HepG2 (cell line): ENCODE measurements at regions not wholly inside any gene's neighbourhood (a gene's known extent, or its start where the extent isn't known, plus 50 kb on each side); places are given as distances from the start of the nearest gene placed in this dataset.

Experiments used
- ATAC-seq: fragments of 200-7000 bp; cut with Tn5 transposase; 3 replicates; pipeline ENCODE4 v1.9.1; 2020; ENCODE audit warnings: mild to moderate bottlenecking, moderate library complexity
- BruUV-seq: library from RNA; stranded (reverse); fragments of 400-500 nt; replicated peaks from 2 replicates; lab custom pipeline; 2021; lab: Mats Ljungman, UMichigan
- CTCF ChIA-PET: fragments of 300-600 bp; formaldehyde crosslinking; extraction: SDS; loops from one replicate; lab custom pipeline; 2021; ENCODE audit warnings: low total read pairs, inconsistent platforms, low intra/inter-chr PET ratio; lab: Yijun Ruan, JAX
- POLR2A ChIA-PET: fragments of 350-600 bp; sonication (Branson Sonifier 250); formaldehyde crosslinking; loops from one replicate; lab custom pipeline; 2020; ENCODE audit warnings: antibody characterized with exemption, inconsistent platforms; lab: Yijun Ruan, JAX
- DNase-seq: peaks from one replicate; pipeline ENCODE4 v3.0.0-alpha.2; 2015; ENCODE audit warnings: low spot score
- FAIRE-seq: peaks from 3 replicates; lab custom pipeline; 2011; peaks lifted over from hg19 to GRCh38; lab: Jason Lieb, UNC
- H2AFZ ChIP-seq: one replicate; pipeline ENCODE4 v1.6.1; 2011; ENCODE audit warnings: low read length, inconsistent platforms
- H3K27ac ChIP-seq: fragments of 300-600 bp; 3 replicates; pipeline ENCODE4 v1.8.0; 2011; ENCODE audit warnings: mixed run types, mild to moderate bottlenecking, mixed read lengths, low read length, inconsistent platforms; ENCODE audit not compliant: insufficient read depth; ENCODE audit errors: extremely low read length
- H3K27me3 ChIP-seq, 2 experiments: fragments of 200-600 bp in 1 of 2; 2 replicates in 1 of 2; 3 replicates in 1 of 2; pipeline versions ENCODE4 v1.6.0 to v1.8.0; 2011; ENCODE audit warnings: low read length in 2 of 2, mild to moderate bottlenecking in 2 of 2, moderate library complexity in 2 of 2, inconsistent platforms in 1 of 2; ENCODE audit not compliant: insufficient read depth in 2 of 2, control insufficient read depth in 1 of 2
- H3K36me3 ChIP-seq, 2 experiments: fragments of 200-600 bp in 1 of 2; replicated peaks in 1 of 2; 2 replicates in 1 of 2; 3 replicates in 1 of 2; pipeline versions ENCODE4 v1.5.1 to v1.8.0; 2011; ENCODE audit warnings: low read length in 2 of 2, inconsistent platforms in 1 of 2; ENCODE audit not compliant: insufficient read depth in 2 of 2, control insufficient read depth in 1 of 2
- H3K4me1 ChIP-seq: 2 replicates; pipeline ENCODE4 v1.5.1; 2012; ENCODE audit warnings: low read length, inconsistent platforms; ENCODE audit not compliant: insufficient read depth
- H3K4me2 ChIP-seq: 2 replicates; pipeline ENCODE4 v1.6.0; 2011; ENCODE audit warnings: low read depth, low read length, inconsistent platforms
- H3K4me3 ChIP-seq, 3 experiments: fragments of 200-600 bp in 1 of 3; sonication (generic), shearing (Covaris generic) in 1 of 3; replicated peaks in 1 of 3; 2 replicates each; pipeline ENCODE4 v1.5.1; 2011 to 2016; ENCODE audit warnings: low read length in 3 of 3, inconsistent platforms in 2 of 3, low read depth in 2 of 3, mild to moderate bottlenecking in 2 of 3, control low read depth in 1 of 3, mixed read lengths in 1 of 3; ENCODE audit not compliant: insufficient read depth in 1 of 3
- H3K79me2 ChIP-seq: one replicate; pipeline ENCODE4 v1.6.1; 2011; ENCODE audit warnings: low read length, inconsistent platforms; ENCODE audit not compliant: insufficient read depth
- H3K9ac ChIP-seq: 2 replicates; pipeline ENCODE4 v1.6.0; 2011; ENCODE audit warnings: mild to moderate bottlenecking, low read depth, low read length, inconsistent platforms; ENCODE audit not compliant: insufficient read depth
- H3K9me3 ChIP-seq: 2 replicates; pipeline ENCODE4 v1.5.1; 2012; ENCODE audit warnings: mild to moderate bottlenecking, low read length
- H4K20me1 ChIP-seq: 2 replicates; pipeline ENCODE4 v1.6.0; 2011; ENCODE audit warnings: inconsistent platforms, mild to moderate bottlenecking, low read length, moderate library complexity; ENCODE audit not compliant: insufficient read depth
- CAMTA2 ChIP-seq: sonication (generic); formaldehyde crosslinking; IDR thresholded peaks from 2 replicates; pipeline ENCODE4 v1.4.0; 2020; ENCODE audit warnings: mild to moderate bottlenecking, missing genetic modification reagents, borderline replicate concordance
- CBX5 ChIP-seq: sonication (generic); formaldehyde crosslinking; IDR thresholded peaks from 2 replicates; pipeline ENCODE4 v1.4.0; 2020; ENCODE audit warnings: missing genetic modification reagents, borderline replicate concordance
- CHCHD3 ChIP-seq: sonication (generic); formaldehyde crosslinking; IDR thresholded peaks from 2 replicates; pipeline ENCODE4 v1.8.0; 2022; ENCODE audit warnings: mild to moderate bottlenecking, missing genetic modification reagents, moderate library complexity
- KDM5A ChIP-seq: fragments of 200-600 bp; sonication (generic); IDR thresholded peaks from 2 replicates; pipeline ENCODE4 v1.7.0; 2018; ENCODE audit warnings: antibody characterized with exemption, mild to moderate bottlenecking, low read length, borderline replicate concordance
- KLF15 ChIP-seq: sonication (generic); formaldehyde crosslinking; IDR thresholded peaks from 2 replicates; pipeline ENCODE4 v1.8.1; 2023; ENCODE audit warnings: borderline replicate concordance, mild to moderate bottlenecking, inconsistent platforms, missing genetic modification reagents, mixed read lengths
- KMT2A ChIP-seq: sonication (generic); formaldehyde crosslinking; IDR thresholded peaks from 2 replicates; pipeline ENCODE4 v1.4.0; 2020; ENCODE audit warnings: missing genetic modification reagents
- NPAS2 ChIP-seq: sonication (generic); formaldehyde crosslinking; IDR thresholded peaks from 2 replicates; pipeline ENCODE4 v1.8.0; 2022; ENCODE audit warnings: mild to moderate bottlenecking, missing genetic modification reagents, borderline replicate concordance
- NR2F2 ChIP-seq: IDR thresholded peaks from 2 replicates; pipeline ENCODE4 v1.6.1; 2012; ENCODE audit warnings: low read depth, inconsistent platforms, borderline replicate concordance
- PITX1 ChIP-seq: sonication (generic); formaldehyde crosslinking; IDR thresholded peaks from 2 replicates; pipeline ENCODE4 v1.5.1; 2020; ENCODE audit warnings: mild to moderate bottlenecking, missing genetic modification reagents
- REST ChIP-seq, 2 experiments: IDR thresholded peaks; 2 replicates each; pipeline ENCODE4 v1.6.1; 2011 to 2012; ENCODE audit warnings: low read length in 2 of 2, borderline replicate concordance in 1 of 2, low read depth in 1 of 2, mild to moderate bottlenecking in 1 of 2, moderate library complexity in 1 of 2
- SP140L ChIP-seq: sonication (generic); formaldehyde crosslinking; IDR thresholded peaks from 2 replicates; pipeline ENCODE4 v1.4.0; 2020; ENCODE audit warnings: missing genetic modification reagents, borderline replicate concordance
- TSC22D2 ChIP-seq: sonication (generic); formaldehyde crosslinking; IDR thresholded peaks from 2 replicates; pipeline ENCODE4 v1.5.1; 2020; ENCODE audit warnings: missing genetic modification reagents, mild to moderate bottlenecking, borderline replicate concordance
- ZGPAT ChIP-seq: IDR thresholded peaks from 2 replicates; pipeline ENCODE4 v1.6.1; 2016; ENCODE audit warnings: mild to moderate bottlenecking
- ZKSCAN5 ChIP-seq: sonication (generic); formaldehyde crosslinking; IDR thresholded peaks from 2 replicates; pipeline ENCODE4 v1.5.1; 2020; ENCODE audit warnings: mild to moderate bottlenecking, missing genetic modification reagents
- ZNF275 ChIP-seq: sonication (generic); formaldehyde crosslinking; IDR thresholded peaks from 2 replicates; pipeline ENCODE4 v1.8.0; 2022; ENCODE audit warnings: missing genetic modification reagents, mild to moderate bottlenecking, inconsistent platforms, borderline replicate concordance
- ZNF607 ChIP-seq: sonication (generic); formaldehyde crosslinking; IDR thresholded peaks from 2 replicates; pipeline ENCODE4 v1.5.1; 2020; ENCODE audit warnings: missing genetic modification reagents, mild to moderate bottlenecking, borderline replicate concordance
- WGBS: methylation state at CpG from one replicate; pipeline ENCODE4 v1.1.6; 2017; ENCODE audit warnings: low lambda C conversion rate; 5-methylcytosine and 5-hydroxymethylcytosine counted together
- in situ Hi-C: cut with HindIII; loops from 2 replicates; pipeline ENCODE4 v1.10.0; 2017; ENCODE audit warnings: low pct_unique_long_range_greater_than_20kb; ENCODE audit not compliant: extremely low pct_ligation_motif_present
- intact Hi-C: fragments of 100-400 bp; cut with micrococcal nuclease; formaldehyde crosslinking; loops from one replicate; pipeline ENCODE4 v1.10.0; 2022; ENCODE audit not compliant: unreplicated experiment

GRCh38 chr9:19623941-19624340 lies 164.9 kb downstream of the SLC24A2 start:
- ATAC-seq (no peak), FAIRE-seq (no peak), DNase-seq (no peak)
- H3K36me3 ChIP-seq = no peaks in the 10 kb centered on the region
- no peak overlapping the region for H3K4me3 ChIP-seq
- ChIA-PET CTCF (no interaction called here), POLR2A (no interaction called here)
- BruUV-seq = no TSS peak
- no peak overlapping the region for H3K27ac ChIP-seq
- in situ Hi-C loops (loop anchor here (10.0 kb wide), 1 partner anchor 61 kb away; no protein-coding TSS in a partner anchor), intact Hi-C loops (no loop called here)
- H3K9me3 ChIP-seq = no peaks in the 10 kb centered on the region
- H4K20me1 ChIP-seq = no peaks in the 10 kb centered on the region
- no peaks in the 10 kb centered on the region for H3K4me1 ChIP-seq
- H3K79me2 ChIP-seq = no peaks in the 10 kb centered on the region
- H2AFZ ChIP-seq = no peak overlapping the region
- 3% methylated on average over 4 of the region's 4 CpGs for WGBS
- H3K27me3 ChIP-seq = 0 out of 5 replicates have a peak, but pooled peaks cover 0 to 3% of the 10 kb centered on the region in 2 experiments
- TF ChIP-seq CHCHD3 (CRISPR knock-in tag) (no peak), ZKSCAN5 (CRISPR knock-in tag) (no peak), NR2F2 (no peak), KDM5A (no peak), SP140L (no peak), KLF15 (CRISPR knock-in tag) (no peak), CAMTA2 (CRISPR knock-in tag) (no peak), ZGPAT (no peak), NPAS2 (no peak), ZNF275 (CRISPR knock-in tag) (no peak), REST (IDR thresholded peaks at IDR 0.05; ENCODE audit: borderline replicate concordance in 1 of 2, low read depth in 1 of 2, low read length in 2 of 2) (no peak), PITX1 (CRISPR knock-in tag) (no peak), KMT2A (CRISPR knock-in tag) (no peak), TSC22D2 (no peak), CBX5 (CRISPR knock-in tag) (no peak), ZNF607 (CRISPR knock-in tag) (no peak)
- no peak overlapping the region for H3K9ac ChIP-seq
- H3K4me2 ChIP-seq = no peak overlapping the region
